K562 (cell line): ENCODE measurements at regions not wholly inside any gene's neighbourhood (a gene's known extent, or its start where the extent isn't known, plus 50 kb on each side); places are given as distances from the start of the nearest gene placed in this dataset.

ENCODE experiments used
- ATAC-seq: fragments of 200-7000 bp; cut with Tn5 transposase; 3 replicates; pipeline ENCODE4 v1.9.1; 2020; ENCODE audit warnings: moderate library complexity
- BruUV-seq: library from RNA; stranded (reverse); fragments of 400-500 nt; replicated peaks from 2 replicates; lab custom pipeline; 2021; lab: Mats Ljungman, UMichigan
- CTCF ChIA-PET: fragments of 300-600 bp; formaldehyde crosslinking; extraction: SDS; loops from one replicate; lab custom pipeline; 2021; ENCODE audit warnings: low intra/inter-chr PET ratio; lab: Yijun Ruan, JAX
- POLR2A ChIA-PET: fragments of 300-600, 350-650 bp; sonication (Branson Sonifier 250); formaldehyde crosslinking; extraction: SDS; loops from one replicate; lab custom pipeline; 2021; ENCODE audit warnings: antibody characterized with exemption, inconsistent platforms; lab: Yijun Ruan, JAX
- DNase-seq, 4 experiments: peaks; one replicate each; pipeline versions ENCODE4 v3.0.0 to v3.0.0-alpha.2; 2011 to 2018; ENCODE audit warnings: low spot score in 3 of 4, mixed read lengths in 3 of 4; ENCODE audit errors: extremely low read depth in 1 of 4
- FAIRE-seq: peaks from 2 replicates; lab custom pipeline; 2011; peaks lifted over from hg19 to GRCh38; lab: Jason Lieb, UNC
- H2AFZ ChIP-seq: 2 replicates; pipeline ENCODE4 v1.6.0; 2011; ENCODE audit warnings: low read depth, low read length, control low read depth, inconsistent platforms
- H3K27ac ChIP-seq: fragments of 200-600 bp; 3 replicates; pipeline ENCODE4 v1.8.0; 2011; ENCODE audit warnings: low read depth, mild to moderate bottlenecking, control low read depth, inconsistent platforms, low read length, moderate library complexity, mixed read lengths; ENCODE audit errors: extremely low read depth
- H3K27me3 ChIP-seq, 2 experiments: fragments of 300-600 bp in 1 of 2; 2 replicates in 1 of 2; 3 replicates in 1 of 2; pipeline versions ENCODE4 v1.6.0 to v1.8.0; 2011; ENCODE audit warnings: inconsistent platforms in 2 of 2, low read length in 2 of 2, mild to moderate bottlenecking in 1 of 2, mixed read lengths in 1 of 2, moderate library complexity in 1 of 2; ENCODE audit not compliant: control insufficient read depth in 2 of 2, insufficient read depth in 2 of 2
- H3K36me3 ChIP-seq: fragments of 300-600 bp; 3 replicates; pipeline ENCODE4 v1.8.0; 2011; ENCODE audit warnings: mild to moderate bottlenecking, low read length, inconsistent platforms; ENCODE audit not compliant: control insufficient read depth, insufficient read depth
- H3K4me1 ChIP-seq, 2 experiments: fragments of 200-600 bp in 1 of 2; replicated peaks in 1 of 2; 2 replicates in 1 of 2; 3 replicates in 1 of 2; pipeline versions ENCODE4 v1.5.1 to v1.8.0; 2011; ENCODE audit warnings: inconsistent platforms in 2 of 2, low read length in 2 of 2, mild to moderate bottlenecking in 1 of 2, mixed read lengths in 1 of 2, moderate library complexity in 1 of 2; ENCODE audit not compliant: control insufficient read depth in 2 of 2, insufficient read depth in 2 of 2
- H3K4me2 ChIP-seq: 2 replicates; pipeline ENCODE4 v1.6.1; 2011; ENCODE audit warnings: low read length, control low read depth, inconsistent platforms, mixed read lengths; ENCODE audit not compliant: insufficient read depth
- H3K4me3 ChIP-seq: fragments of 200-600 bp; sonication (generic), shearing (Covaris generic); 2 replicates; pipeline ENCODE4 v1.5.1; 2016; ENCODE audit warnings: control low read depth, inconsistent platforms
- H3K79me2 ChIP-seq: fragments of 200-600 bp; 3 replicates; pipeline ENCODE4 v1.8.0; 2011; ENCODE audit warnings: low read length, inconsistent platforms; ENCODE audit not compliant: control insufficient read depth, insufficient read depth
- H3K9ac ChIP-seq, 2 experiments: 2 replicates each; pipeline versions ENCODE4 v1.6.0 to v1.6.1; 2011; ENCODE audit warnings: low read depth in 2 of 2, low read length in 2 of 2, control low read depth in 1 of 2, inconsistent platforms in 1 of 2, mild to moderate bottlenecking in 1 of 2, mixed read lengths in 1 of 2; ENCODE audit not compliant: insufficient read depth in 1 of 2
- H3K9me1 ChIP-seq: one replicate; pipeline ENCODE4 v1.6.0; 2011; ENCODE audit warnings: inconsistent platforms, mild to moderate bottlenecking, low read length, moderate library complexity; ENCODE audit not compliant: control insufficient read depth, insufficient read depth
- H3K9me3 ChIP-seq: replicated peaks from 2 replicates; pipeline ENCODE4 v1.5.1; 2011; ENCODE audit warnings: low read depth, low read length, inconsistent platforms; ENCODE audit not compliant: control insufficient read depth, insufficient read depth
- H4K20me1 ChIP-seq: replicated peaks from 2 replicates; pipeline ENCODE4 v1.6.1; 2011; ENCODE audit warnings: low read length, inconsistent platforms, mixed read lengths; ENCODE audit not compliant: control insufficient read depth, insufficient read depth
- ADNP ChIP-seq: fragments of 200-800 bp; sonication (Bioruptor generic); IDR thresholded peaks from 2 replicates; pipeline ENCODE4 v1.6.1; 2016; ENCODE audit warnings: missing genetic modification characterization, missing compliant biosample characterization
- C11orf30 ChIP-seq: fragments of 450-650 bp; IDR thresholded peaks from 2 replicates; pipeline ENCODE4 v1.6.1; 2016; ENCODE audit warnings: low read depth, mild to moderate bottlenecking
- JUNB ChIP-seq: fragments of 450-650 bp; formaldehyde crosslinking; conservative IDR thresholded peaks from 2 replicates; pipeline ENCODE4 v1.4.0; 2020; ENCODE audit warnings: mild to moderate bottlenecking
- MAFF ChIP-seq: IDR thresholded peaks from 2 replicates; pipeline ENCODE4 v1.6.1; 2012; ENCODE audit warnings: low read length, improper control_type of control experiment
- MAFG ChIP-seq: fragments of 450-650 bp; conservative IDR thresholded peaks from 2 replicates; pipeline ENCODE4 v1.6.1; 2016; ENCODE audit warnings: missing genetic modification characterization, missing compliant biosample characterization
- MAFK ChIP-seq: IDR thresholded peaks from 2 replicates; pipeline ENCODE4 v1.6.1; 2011; ENCODE audit warnings: low read length, improper control_type of control experiment
- PHF20 ChIP-seq: fragments of 450-650 bp; IDR thresholded peaks from 2 replicates; pipeline ENCODE4 v1.6.1; 2018; ENCODE audit not compliant: partially characterized antibody
- ZNF316 ChIP-seq: fragments of 450-650 bp; IDR thresholded peaks from 2 replicates; pipeline ENCODE4 v1.6.1; 2016
- ZNF830 ChIP-seq: fragments of 250-450 bp; sonication (Bioruptor Pico); IDR thresholded peaks from 2 replicates; pipeline ENCODE4 v1.5.0; 2021; ENCODE audit warnings: mild to moderate bottlenecking
- WGBS: fragments of 100-300 bp; shearing (Covaris generic); methylation state at CpG from one replicate; pipeline ENCODE4 v1.1.6; 2016; ENCODE audit warnings: low coverage, mixed read lengths; ENCODE audit not compliant: insufficient coverage; ENCODE audit errors: missing lambda C conversion rate; 5-methylcytosine and 5-hydroxymethylcytosine counted together
- in situ Hi-C: fragments of 300-500 bp; cut with MboI; formaldehyde crosslinking; loops from 4 replicates; pipeline ENCODE4 v1.15.0; 2018; ENCODE audit warnings: inconsistent platforms, mixed read lengths
- intact Hi-C: fragments of 100-400 bp; cut with micrococcal nuclease; formaldehyde crosslinking; loops from 2 replicates; pipeline ENCODE4 v1.14.2; 2022

- no peak overlapping the region for H2AFZ ChIP-seq
- TF ChIP-seq ZNF830 (CRISPR knock-in tag) (no peak), ADNP (tag) (no peak), C11orf30 (peak; percentile 49; the same call in 1 of the 2 replicates), MAFF (0 out of 2 replicates have a peak, but pooled peaks have one; percentile 26), ZNF316 (peak; percentile 81), MAFG (tag) (peak; percentile 47), PHF20 (no peak), MAFK (peak; percentile 30; the same call in 1 of the 2 replicates), JUNB (CRISPR knock-in tag) (no peak)
- TF ChIP-seq, all 486 proteins: peak for 5
- no peaks in the 10 kb centered on the region for H3K9me1 ChIP-seq
- H3K79me2 ChIP-seq, result no peaks in the 10 kb centered on the region
- H3K4me1 ChIP-seq, result no peaks in the 10 kb centered on the region
- BruUV-seq, result no TSS peak
- peaks cover 4 to 33% of the 10 kb centered on the region in 2 experiments; a peak in 3 of 5 replicates for H3K27me3 ChIP-seq
- in situ Hi-C loops, result no loop called here
- no peak overlapping the region for H3K4me3 ChIP-seq
- H3K36me3 ChIP-seq, result no peaks in the 10 kb centered on the region
- DNase-seq (no peak), ATAC-seq (no peak), FAIRE-seq (no peak)
- ChIA-PET CTCF (no interaction called here), POLR2A (no interaction called here)
- intact Hi-C loops, result no loop called here
- no peaks in the 10 kb centered on the region for H4K20me1 ChIP-seq
- H3K4me2 ChIP-seq, result no peak overlapping the region
- 1% methylated on average over 5 of the region's 5 CpGs for WGBS
- H3K9ac ChIP-seq, result no peak overlapping the region
- no peaks in the 10 kb centered on the region for H3K9me3 ChIP-seq
- H3K27ac ChIP-seq, result no peak overlapping the region
Measured at GRCh38 chr6:105550955-105551620, 148.2 kb upstream of the PREP start.
